ENCODE measurements at regions not wholly inside any gene's neighbourhood (a gene's known extent, or its start where the extent isn't known, plus 50 kb on each side); places are given as distances from the start of the nearest gene placed in this dataset.

DNA sequence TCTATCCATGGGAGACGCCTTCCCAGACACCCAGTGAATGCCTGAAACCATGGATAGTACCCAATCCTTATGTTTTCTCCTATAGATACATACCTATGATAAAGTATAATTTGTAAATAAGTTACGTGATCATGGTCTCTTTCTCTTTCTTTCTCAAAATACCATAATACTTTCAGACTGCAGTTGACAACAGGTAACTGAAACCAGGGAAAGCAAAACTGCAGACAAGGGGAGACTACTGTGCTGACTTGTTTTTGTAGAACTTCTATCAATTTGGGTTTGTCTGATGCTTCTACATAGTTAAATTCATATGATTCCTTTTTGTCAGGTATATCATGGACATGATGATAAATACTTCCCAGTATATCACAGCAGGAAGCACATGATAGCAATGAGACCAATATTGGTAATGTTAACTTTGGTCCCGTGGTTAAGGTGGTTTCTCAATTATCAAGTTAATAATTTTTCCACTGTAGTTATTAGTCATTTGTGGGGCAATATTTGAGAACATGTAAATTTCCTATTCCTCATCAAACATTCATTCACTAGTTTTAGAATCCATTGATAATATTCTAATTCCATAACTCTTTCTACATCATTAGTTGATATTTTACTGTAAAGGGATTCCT is 298.0 kb upstream of the TET2 start:
- intact Hi-C loops (cut with DNase I): no loop called here
- H3K9me3 ChIP-seq: no peaks in the 10 kb centered on the region
- no peaks in the 10 kb centered on the region for H3K36me3 ChIP-seq
- DNase-seq (ENCODE audit: low spot score in 2 of 2): no peak
- no peak overlapping the region for H3K4me3 ChIP-seq
- no peak overlapping the region for H3K27ac ChIP-seq
- TF ChIP-seq, protein P1, sequence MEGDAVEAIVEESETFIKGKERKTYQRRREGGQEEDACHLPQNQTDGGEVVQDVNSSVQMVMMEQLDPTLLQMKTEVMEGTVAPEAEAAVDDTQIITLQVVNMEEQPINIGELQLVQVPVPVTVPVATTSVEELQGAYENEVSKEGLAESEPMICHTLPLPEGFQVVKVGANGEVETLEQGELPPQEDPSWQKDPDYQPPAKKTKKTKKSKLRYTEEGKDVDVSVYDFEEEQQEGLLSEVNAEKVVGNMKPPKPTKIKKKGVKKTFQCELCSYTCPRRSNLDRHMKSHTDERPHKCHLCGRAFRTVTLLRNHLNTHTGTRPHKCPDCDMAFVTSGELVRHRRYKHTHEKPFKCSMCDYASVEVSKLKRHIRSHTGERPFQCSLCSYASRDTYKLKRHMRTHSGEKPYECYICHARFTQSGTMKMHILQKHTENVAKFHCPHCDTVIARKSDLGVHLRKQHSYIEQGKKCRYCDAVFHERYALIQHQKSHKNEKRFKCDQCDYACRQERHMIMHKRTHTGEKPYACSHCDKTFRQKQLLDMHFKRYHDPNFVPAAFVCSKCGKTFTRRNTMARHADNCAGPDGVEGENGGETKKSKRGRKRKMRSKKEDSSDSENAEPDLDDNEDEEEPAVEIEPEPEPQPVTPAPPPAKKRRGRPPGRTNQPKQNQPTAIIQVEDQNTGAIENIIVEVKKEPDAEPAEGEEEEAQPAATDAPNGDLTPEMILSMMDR (IDR thresholded peaks at IDR 0.05): no peak
- no peaks in the 10 kb centered on the region for H3K27me3 ChIP-seq
- no peaks in the 10 kb centered on the region for H3K4me1 ChIP-seq

DNA sequence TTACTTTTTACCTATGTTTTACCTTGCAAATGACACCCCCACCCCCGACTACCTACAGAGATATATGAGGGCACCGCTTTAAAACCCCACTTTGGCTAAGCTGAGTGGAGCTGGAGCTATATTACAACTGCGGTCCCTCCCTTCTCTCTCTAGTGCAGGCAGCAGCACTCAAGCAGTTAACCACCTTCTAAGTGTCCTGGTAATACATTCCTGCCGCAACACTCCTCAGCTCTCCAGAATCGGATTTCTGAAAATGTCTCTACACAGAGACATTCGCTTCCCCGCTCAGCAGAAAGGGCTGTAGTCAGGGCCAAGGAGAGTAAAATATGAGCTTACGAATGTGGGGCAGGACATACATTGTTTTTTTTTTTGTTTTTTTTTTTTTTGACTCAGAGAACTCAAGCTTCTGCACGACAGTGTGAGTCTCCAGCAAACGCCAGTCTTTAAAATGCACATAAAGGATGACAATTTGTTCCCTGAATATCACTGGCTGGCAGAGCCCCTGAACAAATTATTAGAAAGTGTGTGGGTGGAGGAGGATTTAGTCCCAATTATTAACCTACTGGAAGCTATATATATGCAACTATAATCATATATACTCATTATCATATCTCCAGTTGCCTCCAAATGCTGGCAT is 287.0 kb upstream of the TET2 start:
- no peaks in the 10 kb centered on the region for H3K36me3 ChIP-seq
- no peaks in the 10 kb centered on the region for H3K27me3 ChIP-seq
- H3K4me3 ChIP-seq: no peak overlapping the region
- DNase-seq (ENCODE audit: low spot score in 2 of 2): no peak
- no peak overlapping the region for H3K27ac ChIP-seq
- TF ChIP-seq, protein P1 (IDR thresholded peaks at IDR 0.05): no peak
- intact Hi-C loops (cut with DNase I): no loop called here
- no peaks in the 10 kb centered on the region for H3K4me1 ChIP-seq
- H3K9me3 ChIP-seq: no peaks in the 10 kb centered on the region

DNA sequence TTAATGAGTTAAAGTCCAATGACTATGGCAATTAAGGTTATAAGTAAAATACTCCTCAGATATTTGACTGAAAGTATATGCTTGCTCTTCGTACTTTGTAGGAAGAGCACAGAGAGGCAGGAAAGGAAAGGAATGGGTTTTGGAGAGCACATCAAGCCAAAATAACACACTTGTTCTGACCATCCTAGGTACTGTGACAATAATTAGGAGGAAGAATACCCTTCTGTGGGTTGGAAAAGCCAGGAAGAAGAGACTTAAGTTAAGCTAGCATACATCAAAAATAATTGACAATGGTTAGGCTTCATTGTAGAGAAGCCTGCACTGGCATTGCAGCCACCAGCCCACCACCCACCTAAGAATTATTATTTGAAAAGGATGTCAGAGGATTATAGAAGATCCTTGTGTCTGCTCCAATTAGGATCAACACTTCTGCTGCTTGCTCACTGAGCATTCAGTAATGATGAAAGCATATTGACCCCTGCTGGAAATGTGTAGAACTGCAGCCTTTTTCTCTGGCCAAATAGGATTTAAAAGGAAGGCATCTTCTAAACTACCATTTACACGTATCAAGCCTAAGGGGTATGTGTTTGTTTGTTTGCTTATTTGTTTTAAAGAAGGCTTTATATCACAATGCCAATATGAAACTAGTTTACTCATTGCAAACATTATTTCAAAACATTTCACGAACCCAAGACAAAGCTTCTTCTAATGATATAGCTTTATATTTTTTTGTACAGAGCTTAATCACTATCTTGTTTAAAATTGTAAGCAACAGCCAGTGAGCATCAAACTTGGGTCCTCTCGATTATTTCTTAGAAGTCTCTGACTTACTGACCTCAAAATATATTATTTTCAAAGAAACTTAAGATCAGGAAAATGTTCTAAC is 286.2 kb upstream of the TET2 start:
- Histone ChIP-seq H3K27ac (no peak overlapping the region), H3K4me1 (no peaks in the 10 kb centered on the region), H3K9me3 (no peaks in the 10 kb centered on the region), H3K4me3 (no peak overlapping the region), H3K36me3 (no peaks in the 10 kb centered on the region), H3K27me3 (no peaks in the 10 kb centered on the region)
- peak in 1 of 2 donors; percentile 70 for DNase-seq (ENCODE audit: low spot score in 2 of 2)
- TF ChIP-seq, protein P1 (IDR thresholded peaks at IDR 0.05): peak; percentile 40 to 82 (median 75)
- intact Hi-C loops (cut with DNase I): no loop called here

DNA sequence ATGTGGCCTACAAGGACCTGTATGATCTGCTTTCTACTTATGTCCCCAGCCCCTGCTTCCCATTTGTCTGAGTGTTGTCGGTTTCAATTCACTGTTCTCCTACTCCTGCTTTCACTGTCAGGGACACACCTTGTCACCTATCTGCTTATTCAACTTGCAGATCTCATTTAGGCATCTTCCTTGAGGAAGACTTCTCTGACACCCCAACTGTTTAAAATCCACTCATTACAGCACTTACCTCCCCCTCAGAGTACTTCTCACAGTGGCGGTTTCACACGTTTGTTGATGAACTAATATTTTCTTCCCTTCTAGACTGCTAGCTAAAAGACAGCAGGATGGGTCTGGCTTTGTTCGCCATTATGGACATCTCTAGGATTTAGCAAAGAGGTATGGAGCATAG is 279.9 kb upstream of the TET2 start:
- intact Hi-C loops (cut with DNase I): no loop called here
- TF ChIP-seq, protein P1 (IDR thresholded peaks at IDR 0.05): no peak
- no peaks in the 10 kb centered on the region for H3K4me1 ChIP-seq

DNA sequence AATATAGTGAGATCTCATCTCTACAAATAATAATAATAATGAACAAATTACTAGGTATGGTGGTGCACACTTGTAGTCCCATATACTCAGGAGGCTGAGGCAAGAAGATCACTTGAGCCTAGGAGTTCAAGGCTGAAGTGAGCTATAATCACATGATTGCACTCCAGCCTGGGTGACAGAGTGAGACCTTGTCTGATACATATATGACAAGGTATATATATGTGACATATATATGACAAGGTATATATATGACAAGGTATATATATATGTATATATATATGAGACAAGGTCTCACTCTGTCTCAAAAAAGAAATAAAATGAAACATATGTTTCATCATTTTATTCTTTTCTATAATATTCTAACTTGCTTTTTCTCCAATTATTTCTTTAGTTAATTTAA is 278.1 kb upstream of the TET2 start:
- H3K9me3 ChIP-seq: no peaks in the 10 kb centered on the region
- no peak overlapping the region for H3K27ac ChIP-seq
- no peaks in the 10 kb centered on the region for H3K36me3 ChIP-seq
- no peaks in the 10 kb centered on the region for H3K27me3 ChIP-seq
- no peak for DNase-seq (ENCODE audit: low spot score in 2 of 2)
- intact Hi-C loops (cut with DNase I): no loop called here
- no peak overlapping the region for H3K4me3 ChIP-seq
- H3K4me1 ChIP-seq: no peaks in the 10 kb centered on the region
- TF ChIP-seq, protein P1 (IDR thresholded peaks at IDR 0.05): no peak

More for the DNA sequence above, 279.9 kb upstream of the TET2 start:
- Histone ChIP-seq H3K27ac (no peak overlapping the region), H3K9me3 (no peaks in the 10 kb centered on the region), H3K36me3 (no peaks in the 10 kb centered on the region), H3K4me3 (no peak overlapping the region), H3K27me3 (no peaks in the 10 kb centered on the region)
- no peak for DNase-seq (ENCODE audit: low spot score in 2 of 2)
